H1 (cell line): ENCODE measurements at regions not wholly inside any gene's neighbourhood (a gene's known extent, or its start where the extent isn't known, plus 50 kb on each side); places are given as distances from the start of the nearest gene placed in this dataset.

Source experiments
- CTCF ChIA-PET: fragments of 300-600 bp; sonication (Branson Sonifier 250); formaldehyde crosslinking; loops from one replicate; lab custom pipeline; 2021; ENCODE audit not compliant: partially characterized antibody; lab: Charles Lee
- POLR2A ChIA-PET: fragments of 300-600 bp; sonication (Branson Sonifier 250); formaldehyde crosslinking; loops from one replicate; lab custom pipeline; 2021; ENCODE audit warnings: inconsistent platforms; ENCODE audit not compliant: partially characterized antibody; lab: Charles Lee
- DNase-seq, 2 experiments: peaks; one replicate each; pipeline versions ENCODE4 v3.0.0 to v3.0.0-alpha.2; 2010 to 2022; ENCODE audit warnings: low spot score in 2 of 2, low read depth in 1 of 2, mixed read lengths in 1 of 2
- FAIRE-seq: peaks from 2 replicates; lab custom pipeline; 2011; peaks lifted over from hg19 to GRCh38; lab: Jason Lieb, UNC
- H2AFZ ChIP-seq: 2 replicates; pipeline ENCODE4 v1.8.1; 2012; ENCODE audit warnings: low read length, inconsistent platforms
- H2AK5ac ChIP-seq: 2 replicates; pipeline ENCODE4 v1.6.1; 2013; ENCODE audit warnings: low read depth, low read length
- H2BK120ac ChIP-seq: replicated peaks from 2 replicates; pipeline ENCODE3; 2013; ENCODE audit warnings: low read depth, low read length, inconsistent platforms
- H2BK12ac ChIP-seq: 2 replicates; pipeline ENCODE4 v1.6.1; 2013; ENCODE audit warnings: low read depth, low read length
- H2BK15ac ChIP-seq: 2 replicates; pipeline ENCODE4 v1.6.1; 2013; ENCODE audit warnings: low read length
- H2BK20ac ChIP-seq: 2 replicates; pipeline ENCODE4 v1.6.1; 2013; ENCODE audit warnings: low read length
- H2BK5ac ChIP-seq: 2 replicates; pipeline ENCODE4 v1.6.1; 2013; ENCODE audit warnings: low read depth, low read length
- H3K14ac ChIP-seq: 2 replicates; pipeline ENCODE4 v1.6.1; 2013; ENCODE audit warnings: inconsistent platforms; ENCODE audit not compliant: insufficient read length
- H3K18ac ChIP-seq: 2 replicates; pipeline ENCODE4 v1.6.1; 2013; ENCODE audit warnings: low read length; ENCODE audit errors: extremely low read depth
- H3K23ac ChIP-seq: 2 replicates; pipeline ENCODE4 v1.6.1; 2013; ENCODE audit warnings: inconsistent platforms; ENCODE audit not compliant: insufficient read length
- H3K23me2 ChIP-seq: 2 replicates; pipeline ENCODE4 v1.6.1; 2013; ENCODE audit warnings: low read depth, low read length
- H3K27ac ChIP-seq: 2 replicates; pipeline ENCODE4 v1.6.1; 2011; ENCODE audit warnings: low read depth, low read length, inconsistent platforms
- H3K27me3 ChIP-seq, 4 experiments: replicated peaks in 1 of 4; 1 replicate in 1 of 4; 2 replicates in 3 of 4; pipeline versions ENCODE4 v1.6.1 to v1.8.1; 2011 to 2013; ENCODE audit warnings: low read length in 3 of 4, mild to moderate bottlenecking in 3 of 4, inconsistent platforms in 2 of 4, mixed read lengths in 2 of 4, moderate library complexity in 1 of 4; ENCODE audit not compliant: control insufficient read depth in 3 of 4, insufficient read depth in 3 of 4; ENCODE audit errors: extremely low read depth in 1 of 4
- H3K36me3 ChIP-seq, 4 experiments: 2 replicates each; pipeline versions ENCODE4 v1.6.1 to v1.8.1; 2011 to 2013; ENCODE audit warnings: mild to moderate bottlenecking in 4 of 4, low read length in 3 of 4, moderate library complexity in 2 of 4, control low read depth in 1 of 4, inconsistent platforms in 1 of 4; ENCODE audit not compliant: insufficient read depth in 4 of 4, control insufficient read depth in 2 of 4
- H3K4ac ChIP-seq: replicated peaks from 2 replicates; pipeline ENCODE3; 2013; ENCODE audit warnings: low read length, low read depth, mixed read lengths, inconsistent platforms; ENCODE audit not compliant: insufficient read length
- H3K4me1 ChIP-seq, 4 experiments: replicated peaks in 1 of 4; 1 replicate in 1 of 4; 2 replicates in 3 of 4; pipeline versions ENCODE4 v1.6.1 to v1.8.1; 2011 to 2013; ENCODE audit warnings: low read length in 3 of 4, inconsistent platforms in 2 of 4, mixed read lengths in 1 of 4; ENCODE audit not compliant: insufficient read depth in 4 of 4, control insufficient read depth in 3 of 4
- H3K4me2 ChIP-seq, 2 experiments: 2 replicates each; pipeline versions ENCODE4 v1.6.1 to v1.8.1; 2011 to 2013; ENCODE audit warnings: low read depth in 2 of 2, low read length in 2 of 2, control low read depth in 1 of 2, inconsistent platforms in 1 of 2, mild to moderate bottlenecking in 1 of 2; ENCODE audit not compliant: insufficient read depth in 1 of 2
- H3K4me3 ChIP-seq, 4 experiments: fragments of 200-600, 300-600 bp in 1 of 4; sonication (generic), shearing (Covaris generic), sonication (Bioruptor Twin) in 1 of 4; 2 replicates each; pipeline versions ENCODE4 v1.5.1 to v1.8.1; 2011 to 2016; ENCODE audit warnings: low read length in 4 of 4, low read depth in 3 of 4, control low read depth in 2 of 4, inconsistent platforms in 2 of 4, mild to moderate bottlenecking in 2 of 4, mixed read lengths in 1 of 4, moderate library complexity in 1 of 4; ENCODE audit not compliant: insufficient read depth in 2 of 4; ENCODE audit errors: extremely low read depth in 1 of 4
- H3K56ac ChIP-seq: replicated peaks from 2 replicates; pipeline ENCODE3; 2013; ENCODE audit warnings: low read depth, mild to moderate bottlenecking, mixed read lengths, low read length, inconsistent platforms; ENCODE audit not compliant: insufficient read length
- H3K79me1 ChIP-seq: 2 replicates; pipeline ENCODE4 v1.6.1; 2013; ENCODE audit warnings: low read depth, low read length, control low read depth
- H3K79me2 ChIP-seq, 2 experiments: 2 replicates each; pipeline versions ENCODE4 v1.6.1 to v1.8.1; 2012 to 2013; ENCODE audit warnings: low read length in 2 of 2, mild to moderate bottlenecking in 2 of 2, inconsistent platforms in 1 of 2; ENCODE audit not compliant: insufficient read depth in 2 of 2, control insufficient read depth in 1 of 2
- H3K9ac ChIP-seq, 4 experiments: replicated peaks in 1 of 4; 1 replicate in 1 of 4; 2 replicates in 3 of 4; pipeline versions ENCODE4 v1.6.1 to v1.8.1; 2011 to 2013; ENCODE audit warnings: low read depth in 3 of 4, low read length in 3 of 4, control low read depth in 2 of 4, mild to moderate bottlenecking in 2 of 4, moderate library complexity in 2 of 4, inconsistent platforms in 1 of 4; ENCODE audit errors: extremely low read depth in 1 of 4
- H3K9me3 ChIP-seq, 2 experiments: 2 replicates each; pipeline versions ENCODE4 v1.6.1 to v1.8.1; 2012 to 2013; ENCODE audit warnings: mild to moderate bottlenecking in 2 of 2, moderate library complexity in 2 of 2, control low read depth in 1 of 2, inconsistent platforms in 1 of 2, low read depth in 1 of 2, low read length in 1 of 2, mixed read lengths in 1 of 2; ENCODE audit not compliant: insufficient read depth in 2 of 2
- H4K20me1 ChIP-seq, 2 experiments: replicated peaks in 1 of 2; 2 replicates each; pipeline versions ENCODE3 to v1.8.1; 2011 to 2013; ENCODE audit warnings: inconsistent platforms in 2 of 2, low read length in 2 of 2, mild to moderate bottlenecking in 1 of 2; ENCODE audit not compliant: insufficient read depth in 2 of 2, control insufficient read depth in 1 of 2
- H4K5ac ChIP-seq: 2 replicates; pipeline ENCODE4 v1.6.1; 2013; ENCODE audit warnings: low read length, low read depth, mixed read lengths, inconsistent platforms; ENCODE audit not compliant: insufficient read length
- H4K8ac ChIP-seq: 2 replicates; pipeline ENCODE4 v1.8.0; 2013; ENCODE audit warnings: mild to moderate bottlenecking, moderate library complexity, low read length, inconsistent platforms; ENCODE audit not compliant: insufficient read depth; ENCODE audit errors: extremely low read depth
- H4K91ac ChIP-seq: replicated peaks from 2 replicates; pipeline ENCODE3; 2013; ENCODE audit warnings: low read length, mixed read lengths, inconsistent platforms; ENCODE audit not compliant: insufficient read length
- FOSL1 ChIP-seq: IDR thresholded peaks from 2 replicates; pipeline ENCODE4 v1.6.1; 2011; ENCODE audit warnings: mild to moderate bottlenecking, low read depth, low read length, moderate library complexity; ENCODE audit not compliant: insufficient read depth
- KDM4A ChIP-seq: IDR thresholded peaks from one replicate; pipeline ENCODE4 v1.7.1; 2012; ENCODE audit warnings: low read depth, mild to moderate bottlenecking, moderate library complexity, low read length, inconsistent platforms; ENCODE audit not compliant: severe bottlenecking
- WGBS, 2 experiments: shearing (Covaris generic) in 1 of 2; methylation state at CpG; one replicate each; pipeline versions ENCODE4 v1.1.6 to v1.1.7; 2013 to 2015; ENCODE audit warnings: low lambda C conversion rate in 2 of 2, mixed read lengths in 2 of 2, inconsistent platforms in 1 of 2, low coverage in 1 of 2, missing lambda C conversion rate in 1 of 2; ENCODE audit not compliant: insufficient replicate concordance in 2 of 2, insufficient coverage in 1 of 2, insufficient read length in 1 of 2; ENCODE audit errors: extremely low coverage in 1 of 2, missing lambda C conversion rate in 1 of 2; 5-methylcytosine and 5-hydroxymethylcytosine counted together

DNA sequence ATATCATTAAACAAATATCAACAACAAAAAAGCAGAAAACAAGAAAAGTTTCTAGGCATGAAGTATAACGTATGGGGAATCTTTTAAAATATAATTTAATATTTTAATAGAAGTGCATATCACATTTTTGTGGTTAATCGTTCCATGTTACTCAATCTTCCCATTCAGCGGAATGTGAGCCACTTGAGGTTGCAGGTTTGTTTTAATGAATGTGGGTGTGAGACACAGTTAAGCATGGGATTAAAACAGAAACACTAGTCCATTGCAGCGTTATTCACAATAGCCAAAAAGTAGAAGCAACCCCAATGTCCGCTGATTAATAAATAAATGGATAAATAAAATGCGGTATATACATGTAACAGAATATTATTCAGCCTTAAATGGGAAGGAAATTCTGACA is 146.0 kb downstream of the NDFIP2 start:
- no peak overlapping the region for H3K56ac ChIP-seq
- no peak overlapping the region for H2AK5ac ChIP-seq
- H3K14ac ChIP-seq: no peak overlapping the region
- no peak overlapping the region for H3K18ac ChIP-seq
- H3K9ac ChIP-seq: no peak overlapping the region
- H3K4me1 ChIP-seq: no peaks in the 10 kb centered on the region
- no peak overlapping the region for H2BK120ac ChIP-seq
- no peaks in the 10 kb centered on the region for H3K27me3 ChIP-seq
- DNase-seq (no peak), FAIRE-seq (no peak)
- H4K91ac ChIP-seq: no peak overlapping the region
- H2BK15ac ChIP-seq: no peak overlapping the region
- ChIA-PET POLR2A (no interaction called here), CTCF (interaction anchor here (1.2 kb wide), 1 partner anchor 24 kb away, joined by 4 read pairs; no protein-coding TSS in a partner anchor)
- H2BK20ac ChIP-seq: no peak overlapping the region
- H2BK5ac ChIP-seq: no peak overlapping the region
- H4K8ac ChIP-seq: no peak overlapping the region
- H3K27ac ChIP-seq: no peak overlapping the region
- no peak overlapping the region for H3K4me3 ChIP-seq
- H3K4me2 ChIP-seq: no peak overlapping the region
- 93% methylated on average over 6 of the region's 6 CpGs; no CpG with 5 or more reads in 1 of the 2 experiments for WGBS, 2 experiments
- no peaks in the 10 kb centered on the region for H3K36me3 ChIP-seq
- no peaks in the 10 kb centered on the region for H4K20me1 ChIP-seq
- H3K23ac ChIP-seq: no peak overlapping the region
- H2AFZ ChIP-seq: no peak overlapping the region
- H3K23me2 ChIP-seq: no peaks in the 10 kb centered on the region
- no peak overlapping the region for H4K5ac ChIP-seq
- H3K79me2 ChIP-seq: no peaks in the 10 kb centered on the region
- H3K4ac ChIP-seq: no peak overlapping the region
- no peak overlapping the region for H2BK12ac ChIP-seq
- no peaks in the 10 kb centered on the region for H3K9me3 ChIP-seq
- H3K79me1 ChIP-seq: no peaks in the 10 kb centered on the region
- TF ChIP-seq KDM4A: no peak
- TF ChIP-seq FOSL1: no peak
